ENCODE measurements at regions not wholly inside any gene's neighbourhood (a gene's known extent, or its start where the extent isn't known, plus 50 kb on each side); places are given as distances from the start of the nearest gene placed in this dataset.

DNA sequence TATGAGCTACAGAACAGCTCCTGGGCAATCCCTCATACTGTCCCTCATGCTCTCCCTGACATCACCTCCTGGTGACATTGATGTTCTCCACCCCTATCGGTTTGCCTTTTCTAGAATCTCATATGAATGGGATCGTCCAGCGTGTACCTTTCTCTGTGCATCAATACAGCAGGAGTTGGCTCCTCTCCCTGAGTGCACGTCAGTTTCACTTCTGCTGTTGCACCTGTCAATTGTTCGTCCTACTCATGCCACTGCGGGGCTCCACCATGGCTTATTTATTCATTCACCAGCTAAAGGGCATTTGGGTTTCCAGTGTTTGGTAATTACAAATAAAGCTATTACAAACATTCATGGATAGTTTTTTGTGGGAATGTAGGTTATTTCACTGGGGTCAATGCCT lies 269.1 kb upstream of the ZFP42 start:
- 96% methylated on average over 5 of the region's 6 CpGs for WGBS (ENCODE audit: insufficient coverage)
- Mint-ChIP-seq H3K27ac (no peak overlapping the region), H3K27me3 (ENCODE audit: low read depth in 3 of 3) (peaks cover 0 to 2% (median 0%) of the 10 kb centered on the region in 3 donors), H3K36me3 (no peaks in the 10 kb centered on the region), H3K4me3 (no peak overlapping the region), H3K4me1 (no peaks in the 10 kb centered on the region), H3K9me3 (peaks cover 7 to 42% (median 19%) of the 10 kb centered on the region in 7 donors)
- Histone ChIP-seq H3K4me2 (replicated peaks; ENCODE audit: extremely low read depth, low read length, poor library complexity, severe bottlenecking) (no peak overlapping the region), H3K4me3 (replicated peaks in 1 of 3; ENCODE audit: low read depth in 2 of 3, low read length in 3 of 3) (no peak overlapping the region), H2AFZ (ENCODE audit: insufficient read depth, low read depth, low read length, poor library complexity, severe bottlenecking) (no peak overlapping the region), H3K9ac (ENCODE audit: insufficient read depth, low read length, poor library complexity, severe bottlenecking) (no peak overlapping the region), H3K4me1 (ENCODE audit: control insufficient read depth in 1 of 2, insufficient read depth in 2 of 2, low read length in 2 of 2) (no peaks in the 10 kb centered on the region), H3K79me2 (ENCODE audit: insufficient read depth, low read length) (no peaks in the 10 kb centered on the region), H3K9me3 (replicated peaks in 1 of 2; ENCODE audit: control insufficient read depth in 1 of 2, insufficient read depth in 1 of 2, low read length in 2 of 2) (peaks cover 28 to 43% of the 10 kb centered on the region in 2 donors), H4K20me1 (ENCODE audit: insufficient read depth, low read length) (no peaks in the 10 kb centered on the region), H3K36me3 (replicated peaks in 1 of 2; ENCODE audit: control insufficient read depth in 1 of 2, insufficient read depth in 2 of 2, low read length in 2 of 2) (no peaks in the 10 kb centered on the region), H3K27me3 (ENCODE audit: control insufficient read depth in 2 of 2, insufficient read depth in 2 of 2, low read length in 2 of 2) (no peaks in the 10 kb centered on the region), H3K27ac (ENCODE audit: low read depth in 1 of 2, low read length in 2 of 2) (no peak overlapping the region)
- intact Hi-C loops (cut with micrococcal nuclease) = no loop called here
- TF ChIP-seq, protein P1, sequence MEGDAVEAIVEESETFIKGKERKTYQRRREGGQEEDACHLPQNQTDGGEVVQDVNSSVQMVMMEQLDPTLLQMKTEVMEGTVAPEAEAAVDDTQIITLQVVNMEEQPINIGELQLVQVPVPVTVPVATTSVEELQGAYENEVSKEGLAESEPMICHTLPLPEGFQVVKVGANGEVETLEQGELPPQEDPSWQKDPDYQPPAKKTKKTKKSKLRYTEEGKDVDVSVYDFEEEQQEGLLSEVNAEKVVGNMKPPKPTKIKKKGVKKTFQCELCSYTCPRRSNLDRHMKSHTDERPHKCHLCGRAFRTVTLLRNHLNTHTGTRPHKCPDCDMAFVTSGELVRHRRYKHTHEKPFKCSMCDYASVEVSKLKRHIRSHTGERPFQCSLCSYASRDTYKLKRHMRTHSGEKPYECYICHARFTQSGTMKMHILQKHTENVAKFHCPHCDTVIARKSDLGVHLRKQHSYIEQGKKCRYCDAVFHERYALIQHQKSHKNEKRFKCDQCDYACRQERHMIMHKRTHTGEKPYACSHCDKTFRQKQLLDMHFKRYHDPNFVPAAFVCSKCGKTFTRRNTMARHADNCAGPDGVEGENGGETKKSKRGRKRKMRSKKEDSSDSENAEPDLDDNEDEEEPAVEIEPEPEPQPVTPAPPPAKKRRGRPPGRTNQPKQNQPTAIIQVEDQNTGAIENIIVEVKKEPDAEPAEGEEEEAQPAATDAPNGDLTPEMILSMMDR (IDR thresholded peaks at IDR 0.05) = no peak
- no peak for DNase-seq

DNA sequence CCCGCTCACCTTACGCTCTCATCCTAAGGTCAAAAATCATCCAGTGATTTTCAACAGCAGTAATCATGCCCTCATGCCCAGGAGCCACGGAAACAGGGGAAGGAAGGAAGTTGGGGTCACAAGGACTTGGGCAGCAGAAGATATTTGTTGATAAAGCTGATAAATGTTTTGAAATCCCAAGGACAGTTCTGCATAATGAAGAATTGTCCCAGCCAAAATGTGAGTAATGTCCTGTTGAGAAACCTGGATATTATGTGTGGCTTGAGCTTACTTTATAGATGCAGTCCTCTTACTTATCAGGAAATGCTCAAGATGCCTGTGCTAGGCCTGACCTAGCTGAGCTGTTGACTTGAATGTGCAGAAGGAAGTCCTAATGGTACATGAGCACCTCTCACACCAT lies 263.0 kb upstream of the ZFP42 start:
- intact Hi-C loops (cut with micrococcal nuclease) = no loop called here
- H3K27me3 Mint-ChIP-seq (ENCODE audit: low read depth in 3 of 3) = peaks cover 0 to 2% (median 0%) of the 10 kb centered on the region in 3 donors
- 13% methylated on average over 1 of the region's 3 CpGs for WGBS (ENCODE audit: insufficient coverage)
- no peak overlapping the region for H3K4me3 ChIP-seq (replicated peaks in 1 of 3; ENCODE audit: low read depth in 2 of 3, low read length in 3 of 3)
- no peaks in the 10 kb centered on the region for H3K79me2 ChIP-seq (ENCODE audit: insufficient read depth, low read length)
- no peaks in the 10 kb centered on the region for H3K27me3 ChIP-seq (ENCODE audit: control insufficient read depth in 2 of 2, insufficient read depth in 2 of 2, low read length in 2 of 2)
- no peak overlapping the region for H3K4me3 Mint-ChIP-seq
- H3K4me1 ChIP-seq (ENCODE audit: control insufficient read depth in 1 of 2, insufficient read depth in 2 of 2, low read length in 2 of 2) = no peaks in the 10 kb centered on the region
- H3K9me3 Mint-ChIP-seq = peaks cover 6 to 30% (median 15%) of the 10 kb centered on the region in 7 donors
- no peak for DNase-seq
- H2AFZ ChIP-seq (ENCODE audit: insufficient read depth, low read depth, low read length, poor library complexity, severe bottlenecking) = no peak overlapping the region
- no peak overlapping the region for H3K4me2 ChIP-seq (replicated peaks; ENCODE audit: extremely low read depth, low read length, poor library complexity, severe bottlenecking)
- H3K36me3 Mint-ChIP-seq = no peaks in the 10 kb centered on the region
- no peaks in the 10 kb centered on the region for H3K36me3 ChIP-seq (replicated peaks in 1 of 2; ENCODE audit: control insufficient read depth in 1 of 2, insufficient read depth in 2 of 2, low read length in 2 of 2)
- no peak overlapping the region for H3K9ac ChIP-seq (ENCODE audit: insufficient read depth, low read length, poor library complexity, severe bottlenecking)
- H4K20me1 ChIP-seq (ENCODE audit: insufficient read depth, low read length) = no peaks in the 10 kb centered on the region
- H3K9me3 ChIP-seq (replicated peaks in 1 of 2; ENCODE audit: control insufficient read depth in 1 of 2, insufficient read depth in 1 of 2, low read length in 2 of 2) = peaks cover 26 to 30% of the 10 kb centered on the region in 2 donors
- H3K27ac Mint-ChIP-seq = no peak overlapping the region
- H3K4me1 Mint-ChIP-seq = no peaks in the 10 kb centered on the region
- TF ChIP-seq, protein P1 (IDR thresholded peaks at IDR 0.05) = no peak
- no peak overlapping the region for H3K27ac ChIP-seq (ENCODE audit: low read depth in 1 of 2, low read length in 2 of 2)
